IMR-90 (cell line): ENCODE measurements at regions not wholly inside any gene's neighbourhood (a gene's known extent, or its start where the extent isn't known, plus 50 kb on each side); places are given as distances from the start of the nearest gene placed in this dataset.
"Not testable (repeated sequence)": the region's sequence is repeated elsewhere in the genome, so short reads cannot be mapped to it uniquely, and the experiment has no call there.

Experiments
- BHLHE40 ChIP-seq: fragments of 150-350 bp; IDR thresholded peaks from 2 replicates; pipeline ENCODE4 v1.6.1; 2016; ENCODE audit warnings: mild to moderate bottlenecking, low read depth, low read length
- CEBPB ChIP-seq: IDR thresholded peaks from 2 replicates; pipeline ENCODE4 v1.6.1; 2012; ENCODE audit warnings: low read depth, low read length, improper control_type of control experiment
- CHD1 ChIP-seq: IDR thresholded peaks from 2 replicates; pipeline ENCODE4 v1.6.1; 2012; ENCODE audit warnings: low read depth, low read length, improper control_type of control experiment
- CTCF ChIP-seq: conservative IDR thresholded peaks from 2 replicates; pipeline ENCODE4 v1.5.1; 2012; ENCODE audit warnings: mild to moderate bottlenecking, low read depth, low read length, improper control_type of control experiment
- FOS ChIP-seq: fragments of 150-350 bp; IDR thresholded peaks from 2 replicates; pipeline ENCODE4 v1.6.1; 2016; ENCODE audit warnings: low read depth, low read length
- MAFK ChIP-seq: IDR thresholded peaks from 2 replicates; pipeline ENCODE4 v1.6.1; 2012; ENCODE audit warnings: low read depth, low read length, improper control_type of control experiment
- MAZ ChIP-seq: IDR thresholded peaks from 2 replicates; pipeline ENCODE4 v1.6.1; 2012; ENCODE audit warnings: low read depth, mild to moderate bottlenecking, low read length, improper control_type of control experiment, moderate library complexity, borderline replicate concordance
- MXI1 ChIP-seq: IDR thresholded peaks from 2 replicates; pipeline ENCODE4 v1.6.1; 2012; ENCODE audit warnings: low read depth, mild to moderate bottlenecking, low read length, moderate library complexity, borderline replicate concordance
- POLR2A ChIP-seq: IDR thresholded peaks from 2 replicates; pipeline ENCODE4 v1.6.1; 2012; ENCODE audit warnings: mild to moderate bottlenecking, low read depth, low read length
- RAD21 ChIP-seq: IDR thresholded peaks from 2 replicates; pipeline ENCODE4 v1.6.1; 2012; ENCODE audit warnings: low read length, improper control_type of control experiment
- RCOR1 ChIP-seq: IDR thresholded peaks from 2 replicates; pipeline ENCODE4 v1.6.1; 2012; ENCODE audit warnings: mild to moderate bottlenecking, low read length, improper control_type of control experiment; ENCODE audit not compliant: insufficient replicate concordance
- RFX5 ChIP-seq: IDR thresholded peaks from 2 replicates; pipeline ENCODE4 v1.8.0; 2012; ENCODE audit warnings: low read depth, mild to moderate bottlenecking, low read length, moderate library complexity
- USF2 ChIP-seq: fragments of 150-350 bp; IDR thresholded peaks from 2 replicates; pipeline ENCODE4 v1.6.1; 2017; ENCODE audit warnings: mild to moderate bottlenecking, antibody characterized with exemption, low read length, low read depth
- TF ChIP-seq, protein P1 (sequence below): fragments of 150-350 bp; IDR thresholded peaks from 2 replicates; pipeline ENCODE4 v1.6.1; 2016; ENCODE audit warnings: low read depth, mild to moderate bottlenecking, low read length, moderate library complexity, borderline replicate concordance

GRCh38 chr2:208784774-208785173, 378.2 kb downstream of the PTH2R start:
- TF ChIP-seq, protein P1, sequence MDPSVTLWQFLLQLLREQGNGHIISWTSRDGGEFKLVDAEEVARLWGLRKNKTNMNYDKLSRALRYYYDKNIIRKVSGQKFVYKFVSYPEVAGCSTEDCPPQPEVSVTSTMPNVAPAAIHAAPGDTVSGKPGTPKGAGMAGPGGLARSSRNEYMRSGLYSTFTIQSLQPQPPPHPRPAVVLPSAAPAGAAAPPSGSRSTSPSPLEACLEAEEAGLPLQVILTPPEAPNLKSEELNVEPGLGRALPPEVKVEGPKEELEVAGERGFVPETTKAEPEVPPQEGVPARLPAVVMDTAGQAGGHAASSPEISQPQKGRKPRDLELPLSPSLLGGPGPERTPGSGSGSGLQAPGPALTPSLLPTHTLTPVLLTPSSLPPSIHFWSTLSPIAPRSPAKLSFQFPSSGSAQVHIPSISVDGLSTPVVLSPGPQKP = not testable (repeated sequence)
- TF ChIP-seq USF2, FOS, MAFK, CTCF, POLR2A, RFX5, CEBPB, RAD21, MAZ, MXI1, RCOR1, CHD1, BHLHE40: not testable (repeated sequence)
